ENCODE measurements at regions not wholly inside any gene's neighbourhood (a gene's known extent, or its start where the extent isn't known, plus 50 kb on each side); places are given as distances from the start of the nearest gene placed in this dataset.

DNA sequence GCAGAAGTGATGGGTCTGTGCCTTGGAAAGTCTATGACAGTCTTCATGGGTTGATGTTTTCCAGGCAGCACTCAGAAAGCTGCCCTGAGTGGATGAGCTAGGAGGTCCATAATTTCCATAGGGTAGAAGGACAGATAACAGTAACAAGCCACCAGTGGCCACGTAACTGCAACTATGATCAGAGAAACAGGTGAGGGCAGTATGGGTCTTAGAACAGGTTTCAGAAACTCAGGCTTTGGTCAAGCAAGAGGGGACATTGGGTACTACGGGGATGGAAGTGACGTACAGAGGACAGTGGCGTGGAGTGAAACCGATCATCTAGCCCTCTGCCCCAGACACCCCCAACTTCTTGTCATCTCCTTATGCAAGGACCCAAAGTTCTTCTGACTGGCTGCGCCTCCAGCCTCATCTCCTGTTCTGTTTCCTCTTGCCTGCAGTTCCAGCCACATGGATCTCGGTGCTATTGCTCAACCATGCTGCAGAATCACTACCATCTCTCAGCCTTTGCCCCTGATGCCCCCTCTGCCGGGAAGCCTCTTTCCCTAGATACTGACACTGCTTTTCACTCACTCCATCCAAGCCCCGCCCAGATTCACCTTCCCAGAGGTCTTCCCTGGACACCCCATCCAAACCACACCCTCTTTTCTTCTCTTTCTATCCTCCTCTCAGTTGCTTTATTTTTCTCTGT, 123.4 kb downstream of the MFAP3L start:
- TF ChIP-seq, protein P1, sequence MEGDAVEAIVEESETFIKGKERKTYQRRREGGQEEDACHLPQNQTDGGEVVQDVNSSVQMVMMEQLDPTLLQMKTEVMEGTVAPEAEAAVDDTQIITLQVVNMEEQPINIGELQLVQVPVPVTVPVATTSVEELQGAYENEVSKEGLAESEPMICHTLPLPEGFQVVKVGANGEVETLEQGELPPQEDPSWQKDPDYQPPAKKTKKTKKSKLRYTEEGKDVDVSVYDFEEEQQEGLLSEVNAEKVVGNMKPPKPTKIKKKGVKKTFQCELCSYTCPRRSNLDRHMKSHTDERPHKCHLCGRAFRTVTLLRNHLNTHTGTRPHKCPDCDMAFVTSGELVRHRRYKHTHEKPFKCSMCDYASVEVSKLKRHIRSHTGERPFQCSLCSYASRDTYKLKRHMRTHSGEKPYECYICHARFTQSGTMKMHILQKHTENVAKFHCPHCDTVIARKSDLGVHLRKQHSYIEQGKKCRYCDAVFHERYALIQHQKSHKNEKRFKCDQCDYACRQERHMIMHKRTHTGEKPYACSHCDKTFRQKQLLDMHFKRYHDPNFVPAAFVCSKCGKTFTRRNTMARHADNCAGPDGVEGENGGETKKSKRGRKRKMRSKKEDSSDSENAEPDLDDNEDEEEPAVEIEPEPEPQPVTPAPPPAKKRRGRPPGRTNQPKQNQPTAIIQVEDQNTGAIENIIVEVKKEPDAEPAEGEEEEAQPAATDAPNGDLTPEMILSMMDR (IDR thresholded peaks at IDR 0.05 in 8 of 11, conservative IDR thresholded peaks at IDR 0.05 in 3 of 11) = no peak
- TF ChIP-seq POLR2AphosphoS5 (IDR thresholded peaks at IDR 0.05) = no peak

All from spleen (tissue), 7 donors.